NCI-H510A (cell line): ENCODE measurements at regions not wholly inside any gene's neighbourhood (a gene's known extent, or its start where the extent isn't known, plus 50 kb on each side); places are given as distances from the start of the nearest gene placed in this dataset.

Experiments used
- DNase-seq: peaks from one replicate; lab custom pipeline; 2025; lab: John Stamatoyannopoulos, UW

GRCh38 chr7:138257459-138258196, 181.4 kb downstream of the AKR1D1 start:
- DNase-seq: no peak

- no peak for DNase-seq
Measured at GRCh38 chr7:138258197-138258559, 181.9 kb downstream of the AKR1D1 start.

- no peak for DNase-seq
Measured at GRCh38 chr7:138259675-138260074, 183.4 kb downstream of the AKR1D1 start.

GRCh38 chr7:138267934-138268333, 191.7 kb downstream of the AKR1D1 start:
- no peak for DNase-seq

- DNase-seq: no peak
Measured at GRCh38 chr7:138276891-138277290, 183.2 kb upstream of the TRIM24 start.

- DNase-seq: no peak
Measured at GRCh38 chr7:138278601-138279000, 181.5 kb upstream of the TRIM24 start.

GRCh38 chr7:138282997-138283396, 177.1 kb upstream of the TRIM24 start:
- no peak for DNase-seq

GRCh38 chr7:138285129-138285528, 174.9 kb upstream of the TRIM24 start:
- DNase-seq: no peak

- no peak for DNase-seq
Measured at GRCh38 chr7:138286846-138287245, 173.2 kb upstream of the TRIM24 start.

GRCh38 chr7:138287549-138287948, 172.5 kb upstream of the TRIM24 start:
- DNase-seq: no peak

- DNase-seq: no peak
Measured at GRCh38 chr7:138289082-138289481, 171.0 kb upstream of the TRIM24 start.

- DNase-seq: no peak
Measured at GRCh38 chr7:138289864-138290263, 170.2 kb upstream of the TRIM24 start.

- no peak for DNase-seq
Measured at GRCh38 chr7:138292951-138293350, 167.1 kb upstream of the TRIM24 start.

- no peak for DNase-seq
Measured at GRCh38 chr7:138295049-138295637, 164.9 kb upstream of the TRIM24 start.

GRCh38 chr7:138297526-138297925, 162.5 kb upstream of the TRIM24 start:
- DNase-seq: no peak

GRCh38 chr7:138299066-138299465, 161.0 kb upstream of the TRIM24 start:
- DNase-seq: no peak

- no peak for DNase-seq
Measured at GRCh38 chr7:138303230-138304070, 156.6 kb upstream of the TRIM24 start.

GRCh38 chr7:138304071-138304320, 156.1 kb upstream of the TRIM24 start:
- no peak for DNase-seq

- no peak for DNase-seq
Measured at GRCh38 chr7:138307633-138308032, 152.4 kb upstream of the TRIM24 start.

GRCh38 chr7:138308136-138308535, 151.9 kb upstream of the TRIM24 start:
- DNase-seq: no peak

- DNase-seq: no peak
Measured at GRCh38 chr7:138309186-138309585, 150.9 kb upstream of the TRIM24 start.

- DNase-seq: no peak
Measured at GRCh38 chr7:138313829-138314178, 146.3 kb upstream of the TRIM24 start.

GRCh38 chr7:138316421-138317043, 143.5 kb upstream of the TRIM24 start:
- no peak for DNase-seq
